ENCODE measurements at regions not wholly inside any gene's neighbourhood (a gene's known extent, or its start where the extent isn't known, plus 50 kb on each side); places are given as distances from the start of the nearest gene placed in this dataset.
"Not testable (repeated sequence)": the region's sequence is repeated elsewhere in the genome, so short reads cannot be mapped to it uniquely, and the experiment has no call there.

- intact Hi-C loops (cut with micrococcal nuclease), result no loop called here
- Mint-ChIP-seq H3K4me1 (ENCODE audit: low read depth) (no peaks in the 10 kb centered on the region), H3K27ac (no peak overlapping the region), H3K9me3 (peaks cover 38% of the 10 kb centered on the region), H3K36me3 (ENCODE audit: low read depth) (no peaks in the 10 kb centered on the region), H3K4me3 (no peak overlapping the region), H3K27me3 (ENCODE audit: insufficient read depth) (no peaks in the 10 kb centered on the region)
- DNase-seq (ENCODE audit: low spot score), result no peak
Observed at GRCh38 chr16:7775072-7775488, 442.4 kb downstream of the RBFOX1 start.

DNA sequence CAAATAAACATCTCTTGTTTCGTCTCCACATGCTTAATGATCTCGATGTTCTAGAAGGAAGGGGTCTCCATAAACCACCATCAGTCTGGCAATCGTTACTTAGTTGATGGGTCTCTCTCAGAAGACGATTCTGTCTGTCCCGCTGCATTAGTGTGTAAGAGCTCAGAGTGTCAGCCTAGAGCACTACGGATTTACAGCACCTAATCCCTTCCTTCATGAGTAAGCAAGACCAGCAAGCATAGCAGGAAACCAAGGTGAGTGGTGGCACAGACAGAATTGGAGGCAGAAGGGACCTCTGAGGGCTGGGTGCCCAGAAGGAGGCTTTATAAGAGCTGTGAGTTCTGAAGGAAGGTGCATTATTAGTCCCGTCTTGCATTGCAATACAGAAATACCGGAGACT is 440.1 kb downstream of the RBFOX1 start:
- Mint-ChIP-seq H3K27me3 (ENCODE audit: insufficient read depth) (no peaks in the 10 kb centered on the region), H3K4me3 (no peak overlapping the region), H3K36me3 (ENCODE audit: low read depth) (no peaks in the 10 kb centered on the region), H3K9me3 (peaks cover 37% of the 10 kb centered on the region), H3K27ac (no peak overlapping the region), H3K4me1 (ENCODE audit: low read depth) (no peaks in the 10 kb centered on the region)
- intact Hi-C loops (cut with micrococcal nuclease), result no loop called here
- DNase-seq (ENCODE audit: low spot score), result no peak

DNA sequence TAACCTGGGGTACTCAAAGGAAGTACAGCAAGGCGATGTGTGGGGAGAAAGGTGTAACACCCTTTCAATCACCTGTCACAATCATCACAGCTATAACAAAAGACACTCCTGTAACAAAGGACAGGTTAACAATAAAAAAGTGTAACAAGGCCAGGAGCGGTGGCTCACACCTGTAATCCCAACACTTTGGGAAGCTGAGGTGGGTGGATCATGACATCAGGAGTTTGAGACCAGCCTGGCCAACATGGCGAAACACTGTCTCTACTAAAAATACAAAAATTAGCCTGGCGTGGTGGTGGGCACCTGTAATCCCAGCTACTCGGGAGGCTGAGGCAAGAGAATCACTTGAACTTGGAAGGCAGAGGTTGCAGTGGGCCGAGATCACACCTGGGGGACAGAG is 436.4 kb downstream of the RBFOX1 start:
- intact Hi-C loops (cut with micrococcal nuclease); H3K27me3 Mint-ChIP-seq (ENCODE audit: insufficient read depth); H3K4me3 Mint-ChIP-seq; DNase-seq (ENCODE audit: low spot score); H3K27ac Mint-ChIP-seq; H3K4me1 Mint-ChIP-seq (ENCODE audit: low read depth); H3K36me3 Mint-ChIP-seq (ENCODE audit: low read depth): not testable (repeated sequence)
- H3K9me3 Mint-ChIP-seq, result peaks cover 38% of the 10 kb centered on the region

GRCh38 chr16:7765079-7765550 is 432.5 kb downstream of the RBFOX1 start:
- Mint-ChIP-seq H3K27ac (no peak overlapping the region), H3K27me3 (ENCODE audit: insufficient read depth) (peaks cover 2% of the 10 kb centered on the region), H3K9me3 (peaks cover 29% of the 10 kb centered on the region), H3K4me3 (no peak overlapping the region), H3K36me3 (ENCODE audit: low read depth) (no peaks in the 10 kb centered on the region), H3K4me1 (ENCODE audit: low read depth) (no peaks in the 10 kb centered on the region)
- intact Hi-C loops (cut with micrococcal nuclease), result no loop called here
- DNase-seq (ENCODE audit: low spot score), result no peak

- H3K27me3 Mint-ChIP-seq (ENCODE audit: insufficient read depth), result peaks cover 2% of the 10 kb centered on the region
- intact Hi-C loops (cut with micrococcal nuclease), result no loop called here
- H3K36me3 Mint-ChIP-seq (ENCODE audit: low read depth), result no peaks in the 10 kb centered on the region
- no peak for DNase-seq (ENCODE audit: low spot score)
- no peaks in the 10 kb centered on the region for H3K4me1 Mint-ChIP-seq (ENCODE audit: low read depth)
- no peak overlapping the region for H3K27ac Mint-ChIP-seq
- peaks cover 27% of the 10 kb centered on the region for H3K9me3 Mint-ChIP-seq
- no peak overlapping the region for H3K4me3 Mint-ChIP-seq
Observed at GRCh38 chr16:7763111-7763510, 430.5 kb downstream of the RBFOX1 start.
